Liver (tissue), 8 donors: ENCODE measurements at regions not wholly inside any gene's neighbourhood (a gene's known extent, or its start where the extent isn't known, plus 50 kb on each side); places are given as distances from the start of the nearest gene placed in this dataset.

Source experiments
- DNase-seq: peaks from one replicate; pipeline ENCODE4 v3.0.0-alpha.2; 2017; ENCODE audit warnings: low spot score
- H3K27ac ChIP-seq, 2 donors: one replicate each; pipeline ENCODE4 v1.7.0; 2013; ENCODE audit warnings: inconsistent platforms in 2 of 2, low read length in 2 of 2, control low read depth in 1 of 2, low read depth in 1 of 2, mild to moderate bottlenecking in 1 of 2
- H3K27me3 ChIP-seq, 4 donors: one replicate each; pipeline versions ENCODE4 v1.6.1 to v1.7.0; 2013; ENCODE audit warnings: low read length in 3 of 4, inconsistent platforms in 1 of 4, mild to moderate bottlenecking in 1 of 4, moderate library complexity in 1 of 4; ENCODE audit not compliant: control insufficient read depth in 4 of 4, insufficient read depth in 4 of 4
- H3K36me3 ChIP-seq, 4 donors: one replicate each; pipeline versions ENCODE4 v1.6.1 to v1.7.0; 2013; ENCODE audit warnings: low read length in 3 of 4, mild to moderate bottlenecking in 3 of 4, low read depth in 1 of 4, moderate library complexity in 1 of 4; ENCODE audit not compliant: control insufficient read depth in 4 of 4, insufficient read depth in 3 of 4
- H3K4me1 ChIP-seq, 4 donors: one replicate each; pipeline versions ENCODE4 v1.6.1 to v1.7.0; 2013; ENCODE audit warnings: low read length in 3 of 4, mild to moderate bottlenecking in 3 of 4, moderate library complexity in 1 of 4; ENCODE audit not compliant: control insufficient read depth in 4 of 4, insufficient read depth in 4 of 4
- H3K4me3 ChIP-seq, 3 donors: one replicate each; pipeline versions ENCODE4 v1.6.1 to v1.7.0; 2013; ENCODE audit warnings: low read length in 3 of 3, control low read depth in 1 of 3, low read depth in 1 of 3, mild to moderate bottlenecking in 1 of 3
- H3K9ac ChIP-seq, 2 donors: one replicate each; pipeline ENCODE4 v1.7.0; 2013; ENCODE audit warnings: low read length in 2 of 2, mild to moderate bottlenecking in 2 of 2, moderate library complexity in 2 of 2, control low read depth in 1 of 2, low read depth in 1 of 2
- H3K9me3 ChIP-seq, 4 donors: one replicate each; pipeline versions ENCODE4 v1.6.1 to v1.7.0; 2013; ENCODE audit warnings: low read length in 3 of 4; ENCODE audit not compliant: control insufficient read depth in 4 of 4
- EGR1 ChIP-seq, 2 donors: IDR thresholded peaks; 2 replicates each; pipeline ENCODE4 v1.6.1; 2016 to 2018; ENCODE audit warnings: antibody characterized with exemption in 2 of 2, low read depth in 2 of 2
- FOXA1 ChIP-seq: IDR thresholded peaks from 2 replicates; pipeline ENCODE4 v1.6.1; 2016; ENCODE audit warnings: antibody characterized with exemption
- FOXA2 ChIP-seq: IDR thresholded peaks from 2 replicates; pipeline ENCODE4 v1.6.1; 2016; ENCODE audit warnings: antibody characterized with exemption
- GABPA ChIP-seq, 2 donors: IDR thresholded peaks in 1 of 2; conservative IDR thresholded peaks in 1 of 2; 2 replicates each; pipeline ENCODE4 v1.6.1; 2016; ENCODE audit warnings: antibody characterized with exemption in 2 of 2, mild to moderate bottlenecking in 1 of 2, moderate library complexity in 1 of 2
- HNF4A ChIP-seq, 2 donors: conservative IDR thresholded peaks; 2 replicates each; pipeline ENCODE4 v1.6.1; 2016; ENCODE audit warnings: antibody characterized with exemption in 2 of 2, mild to moderate bottlenecking in 2 of 2
- HNF4G ChIP-seq: IDR thresholded peaks from 2 replicates; pipeline ENCODE4 v1.6.1; 2016; ENCODE audit warnings: antibody characterized with exemption
- JUND ChIP-seq, 2 donors: IDR thresholded peaks; 2 replicates each; pipeline ENCODE4 v1.6.1; 2016; ENCODE audit warnings: antibody characterized with exemption in 2 of 2
- NR2F2 ChIP-seq: IDR thresholded peaks from 2 replicates; pipeline ENCODE4 v1.6.1; 2016; ENCODE audit warnings: antibody characterized with exemption
- RXRA ChIP-seq, 2 donors: IDR thresholded peaks; 2 replicates each; pipeline ENCODE4 v1.6.1; 2017 to 2018; ENCODE audit warnings: antibody characterized with exemption in 2 of 2, mild to moderate bottlenecking in 1 of 2
- SP1 ChIP-seq: IDR thresholded peaks from 2 replicates; pipeline ENCODE4 v1.6.1; 2018; ENCODE audit warnings: antibody characterized with exemption, mild to moderate bottlenecking
- TAF1 ChIP-seq: conservative IDR thresholded peaks from 2 replicates; pipeline ENCODE4 v1.6.1; 2016; ENCODE audit warnings: antibody characterized with exemption, mild to moderate bottlenecking
- YY1 ChIP-seq: IDR thresholded peaks from 2 replicates; pipeline ENCODE4 v1.6.1; 2016; ENCODE audit warnings: antibody characterized with exemption, mild to moderate bottlenecking
- WGBS: extraction: QIAGEN DNeasy Blood & Tissue Kit; methylation state at CpG from one replicate; pipeline ENCODE4 v1.1.7; 2013; 5-methylcytosine and 5-hydroxymethylcytosine counted together
- TF ChIP-seq, protein P1 (sequence below): fragments of 150-350 bp; IDR thresholded peaks from 2 replicates; pipeline ENCODE4 v1.5.1; 2017; ENCODE audit warnings: improper control_type of control experiment, low read depth, low read length; ENCODE audit not compliant: missing input control
- TF ChIP-seq, protein P2 (sequence below): IDR thresholded peaks from 2 replicates; pipeline ENCODE4 v1.6.1; 2016; ENCODE audit warnings: antibody characterized with exemption, mild to moderate bottlenecking
- TF ChIP-seq, protein P3 (sequence below): IDR thresholded peaks from 2 replicates; pipeline ENCODE4 v1.6.1; 2016; ENCODE audit warnings: antibody characterized with exemption
- TF ChIP-seq, protein P4 (sequence below): IDR thresholded peaks from 2 replicates; pipeline ENCODE4 v1.6.1; 2016; ENCODE audit warnings: antibody characterized with exemption
- TF ChIP-seq, protein P5 (sequence below): IDR thresholded peaks from 2 replicates; pipeline ENCODE4 v1.6.1; 2016; ENCODE audit warnings: antibody characterized with exemption
- donor health status: healthy.
- donor health status: healthy.
- donor health status: healthy.
- donor health status: healthy.
- donor health status: healthy.

DNA sequence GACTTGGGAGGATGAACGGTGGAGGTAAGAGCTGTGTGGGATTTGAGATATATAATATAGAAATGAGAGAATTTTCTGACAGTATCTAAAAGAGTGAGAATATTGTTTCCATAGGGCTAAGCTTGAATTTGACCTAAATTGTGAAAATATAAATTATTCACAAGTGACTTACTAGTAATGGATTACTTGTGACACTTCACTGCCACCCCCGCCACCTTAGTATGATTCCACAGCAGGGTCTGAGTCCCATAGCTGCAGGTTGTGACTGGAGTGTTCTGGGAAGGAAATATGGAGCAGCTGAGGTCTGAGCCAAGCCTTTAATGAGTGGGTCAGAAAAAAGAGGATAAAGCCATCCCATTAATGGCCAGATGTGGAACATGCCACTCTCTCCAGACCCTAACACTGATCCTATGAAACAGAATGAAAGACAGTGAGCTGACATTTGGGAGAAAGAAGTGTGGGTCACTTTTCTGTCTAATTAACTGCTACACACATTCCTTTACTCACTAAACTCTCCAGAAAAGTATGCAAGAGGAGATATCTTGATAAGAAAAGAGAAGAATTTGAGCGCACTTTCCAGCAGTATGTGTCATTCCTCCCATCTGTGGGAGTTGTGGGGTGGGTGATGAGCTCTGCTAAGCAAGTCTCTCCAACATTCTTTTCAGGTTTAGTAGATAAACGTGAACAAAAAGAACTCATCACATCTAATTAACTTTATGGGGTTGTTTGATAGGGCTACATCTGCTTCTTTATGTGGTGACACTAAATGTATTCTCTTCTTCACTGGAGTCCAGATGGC, 1193.4 kb downstream of the SORCS3 start:
- no peak overlapping the region for H3K9ac ChIP-seq
- H3K4me3 ChIP-seq, result no peak overlapping the region
- H3K27me3 ChIP-seq, result peaks cover 0 to 5% (median 0%) of the 10 kb centered on the region in 4 donors
- WGBS, result 66% methylated on average over 4 of the region's 4 CpGs
- no peaks in the 10 kb centered on the region for H3K9me3 ChIP-seq
- TF ChIP-seq FOXA2 (no peak), GABPA (IDR thresholded peaks at IDR 0.05 in 1 of 2, conservative IDR thresholded peaks at IDR 0.05 in 1 of 2) (no peak), EGR1 (IDR thresholded peaks at IDR 0.05; ENCODE audit: low read depth in 2 of 2) (no peak), TAF1 (no peak), SP1 (no peak), HNF4G (no peak), YY1 (no peak), NR2F2 (no peak), FOXA1 (no peak), JUND (IDR thresholded peaks at IDR 0.05) (no peak), HNF4A (conservative IDR thresholded peaks at IDR 0.05) (no peak), RXRA (IDR thresholded peaks at IDR 0.05) (no peak)
- TF ChIP-seq, protein P1, sequence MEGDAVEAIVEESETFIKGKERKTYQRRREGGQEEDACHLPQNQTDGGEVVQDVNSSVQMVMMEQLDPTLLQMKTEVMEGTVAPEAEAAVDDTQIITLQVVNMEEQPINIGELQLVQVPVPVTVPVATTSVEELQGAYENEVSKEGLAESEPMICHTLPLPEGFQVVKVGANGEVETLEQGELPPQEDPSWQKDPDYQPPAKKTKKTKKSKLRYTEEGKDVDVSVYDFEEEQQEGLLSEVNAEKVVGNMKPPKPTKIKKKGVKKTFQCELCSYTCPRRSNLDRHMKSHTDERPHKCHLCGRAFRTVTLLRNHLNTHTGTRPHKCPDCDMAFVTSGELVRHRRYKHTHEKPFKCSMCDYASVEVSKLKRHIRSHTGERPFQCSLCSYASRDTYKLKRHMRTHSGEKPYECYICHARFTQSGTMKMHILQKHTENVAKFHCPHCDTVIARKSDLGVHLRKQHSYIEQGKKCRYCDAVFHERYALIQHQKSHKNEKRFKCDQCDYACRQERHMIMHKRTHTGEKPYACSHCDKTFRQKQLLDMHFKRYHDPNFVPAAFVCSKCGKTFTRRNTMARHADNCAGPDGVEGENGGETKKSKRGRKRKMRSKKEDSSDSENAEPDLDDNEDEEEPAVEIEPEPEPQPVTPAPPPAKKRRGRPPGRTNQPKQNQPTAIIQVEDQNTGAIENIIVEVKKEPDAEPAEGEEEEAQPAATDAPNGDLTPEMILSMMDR, result no peak
- TF ChIP-seq, protein P2, sequence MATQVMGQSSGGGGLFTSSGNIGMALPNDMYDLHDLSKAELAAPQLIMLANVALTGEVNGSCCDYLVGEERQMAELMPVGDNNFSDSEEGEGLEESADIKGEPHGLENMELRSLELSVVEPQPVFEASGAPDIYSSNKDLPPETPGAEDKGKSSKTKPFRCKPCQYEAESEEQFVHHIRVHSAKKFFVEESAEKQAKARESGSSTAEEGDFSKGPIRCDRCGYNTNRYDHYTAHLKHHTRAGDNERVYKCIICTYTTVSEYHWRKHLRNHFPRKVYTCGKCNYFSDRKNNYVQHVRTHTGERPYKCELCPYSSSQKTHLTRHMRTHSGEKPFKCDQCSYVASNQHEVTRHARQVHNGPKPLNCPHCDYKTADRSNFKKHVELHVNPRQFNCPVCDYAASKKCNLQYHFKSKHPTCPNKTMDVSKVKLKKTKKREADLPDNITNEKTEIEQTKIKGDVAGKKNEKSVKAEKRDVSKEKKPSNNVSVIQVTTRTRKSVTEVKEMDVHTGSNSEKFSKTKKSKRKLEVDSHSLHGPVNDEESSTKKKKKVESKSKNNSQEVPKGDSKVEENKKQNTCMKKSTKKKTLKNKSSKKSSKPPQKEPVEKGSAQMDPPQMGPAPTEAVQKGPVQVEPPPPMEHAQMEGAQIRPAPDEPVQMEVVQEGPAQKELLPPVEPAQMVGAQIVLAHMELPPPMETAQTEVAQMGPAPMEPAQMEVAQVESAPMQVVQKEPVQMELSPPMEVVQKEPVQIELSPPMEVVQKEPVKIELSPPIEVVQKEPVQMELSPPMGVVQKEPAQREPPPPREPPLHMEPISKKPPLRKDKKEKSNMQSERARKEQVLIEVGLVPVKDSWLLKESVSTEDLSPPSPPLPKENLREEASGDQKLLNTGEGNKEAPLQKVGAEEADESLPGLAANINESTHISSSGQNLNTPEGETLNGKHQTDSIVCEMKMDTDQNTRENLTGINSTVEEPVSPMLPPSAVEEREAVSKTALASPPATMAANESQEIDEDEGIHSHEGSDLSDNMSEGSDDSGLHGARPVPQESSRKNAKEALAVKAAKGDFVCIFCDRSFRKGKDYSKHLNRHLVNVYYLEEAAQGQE, result no peak
- TF ChIP-seq, protein P3, sequence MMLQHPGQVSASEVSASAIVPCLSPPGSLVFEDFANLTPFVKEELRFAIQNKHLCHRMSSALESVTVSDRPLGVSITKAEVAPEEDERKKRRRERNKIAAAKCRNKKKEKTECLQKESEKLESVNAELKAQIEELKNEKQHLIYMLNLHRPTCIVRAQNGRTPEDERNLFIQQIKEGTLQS, result no peak
- TF ChIP-seq, protein P4, sequence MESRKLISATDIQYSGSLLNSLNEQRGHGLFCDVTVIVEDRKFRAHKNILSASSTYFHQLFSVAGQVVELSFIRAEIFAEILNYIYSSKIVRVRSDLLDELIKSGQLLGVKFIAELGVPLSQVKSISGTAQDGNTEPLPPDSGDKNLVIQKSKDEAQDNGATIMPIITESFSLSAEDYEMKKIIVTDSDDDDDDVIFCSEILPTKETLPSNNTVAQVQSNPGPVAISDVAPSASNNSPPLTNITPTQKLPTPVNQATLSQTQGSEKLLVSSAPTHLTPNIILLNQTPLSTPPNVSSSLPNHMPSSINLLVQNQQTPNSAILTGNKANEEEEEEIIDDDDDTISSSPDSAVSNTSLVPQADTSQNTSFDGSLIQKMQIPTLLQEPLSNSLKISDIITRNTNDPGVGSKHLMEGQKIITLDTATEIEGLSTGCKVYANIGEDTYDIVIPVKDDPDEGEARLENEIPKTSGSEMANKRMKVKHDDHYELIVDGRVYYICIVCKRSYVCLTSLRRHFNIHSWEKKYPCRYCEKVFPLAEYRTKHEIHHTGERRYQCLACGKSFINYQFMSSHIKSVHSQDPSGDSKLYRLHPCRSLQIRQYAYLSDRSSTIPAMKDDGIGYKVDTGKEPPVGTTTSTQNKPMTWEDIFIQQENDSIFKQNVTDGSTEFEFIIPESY, result no peak
- TF ChIP-seq, protein P5, sequence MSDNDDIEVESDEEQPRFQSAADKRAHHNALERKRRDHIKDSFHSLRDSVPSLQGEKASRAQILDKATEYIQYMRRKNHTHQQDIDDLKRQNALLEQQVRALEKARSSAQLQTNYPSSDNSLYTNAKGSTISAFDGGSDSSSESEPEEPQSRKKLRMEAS, result no peak
- H3K27ac ChIP-seq, result no peak overlapping the region
- H3K36me3 ChIP-seq, result no peaks in the 10 kb centered on the region
- peaks cover 0 to 9% (median 1%) of the 10 kb centered on the region in 4 donors for H3K4me1 ChIP-seq
- DNase-seq, result no peak
